MM.1S (cell line): ENCODE measurements at regions not wholly inside any gene's neighbourhood (a gene's known extent, or its start where the extent isn't known, plus 50 kb on each side); places are given as distances from the start of the nearest gene placed in this dataset.

Experiments used
- DNase-seq: peaks from one replicate; pipeline ENCODE4 v3.0.0-alpha.2; 2015
- H2AFZ ChIP-seq: fragments of 300-600 bp; sonication (generic); 2 replicates; pipeline ENCODE4 v1.6.0; 2016; ENCODE audit warnings: antibody characterized with exemption, low read length
- H3F3A ChIP-seq: fragments of 300-600 bp; sonication (generic); 2 replicates; pipeline ENCODE4 v1.6.1; 2016; ENCODE audit warnings: mild to moderate bottlenecking, antibody characterized with exemption, low read length, moderate library complexity, mixed read lengths; ENCODE audit not compliant: insufficient read depth
- H3K27ac ChIP-seq: fragments of 300-600 bp; sonication (generic); 2 replicates; pipeline ENCODE4 v1.5.1; 2016; ENCODE audit warnings: mild to moderate bottlenecking, low read length
- H3K27me3 ChIP-seq: fragments of 300-600 bp; sonication (generic); replicated peaks from 2 replicates; pipeline ENCODE4 v1.6.0; 2016; ENCODE audit warnings: low read length; ENCODE audit not compliant: insufficient read depth
- H3K36me3 ChIP-seq: fragments of 300-600 bp; sonication (generic); replicated peaks from 2 replicates; pipeline ENCODE4 v1.6.1; 2016; ENCODE audit warnings: mild to moderate bottlenecking, low read length, mixed read lengths; ENCODE audit not compliant: insufficient read depth
- H3K4me1 ChIP-seq: fragments of 300-600 bp; sonication (generic); 2 replicates; pipeline ENCODE4 v1.6.1; 2016; ENCODE audit warnings: low read length, mixed read lengths
- H3K4me2 ChIP-seq: fragments of 300-600 bp; sonication (generic); 2 replicates; pipeline ENCODE4 v1.6.0; 2016; ENCODE audit warnings: low read depth, low read length
- H3K4me3 ChIP-seq: fragments of 300-600 bp; sonication (generic); 2 replicates; pipeline ENCODE4 v1.5.1; 2016; ENCODE audit warnings: low read length, mixed read lengths
- H3K79me2 ChIP-seq: fragments of 300-600 bp; sonication (generic); 2 replicates; pipeline ENCODE4 v1.6.1; 2016; ENCODE audit warnings: mixed run types, low read length, mixed read lengths
- H3K9ac ChIP-seq: fragments of 300-600 bp; sonication (generic); 2 replicates; pipeline ENCODE4 v1.6.1; 2016; ENCODE audit warnings: low read length, mixed read lengths
- H3K9me2 ChIP-seq: fragments of 300-600 bp; sonication (generic); replicated peaks from 2 replicates; pipeline ENCODE4 v1.6.1; 2016; ENCODE audit warnings: mild to moderate bottlenecking, low read length, mixed read lengths; ENCODE audit not compliant: insufficient read depth
- H3K9me3 ChIP-seq: fragments of 300-600 bp; sonication (generic); replicated peaks from 2 replicates; pipeline ENCODE4 v1.6.1; 2016; ENCODE audit warnings: mild to moderate bottlenecking, low read length, mixed read lengths; ENCODE audit not compliant: insufficient read depth
- H4K20me1 ChIP-seq: fragments of 300-600 bp; sonication (generic); 2 replicates; pipeline ENCODE4 v1.6.1; 2016; ENCODE audit warnings: mild to moderate bottlenecking, low read length, moderate library complexity, mixed read lengths; ENCODE audit not compliant: insufficient read depth
- CTCF ChIP-seq: fragments of 300-600 bp; sonication (generic); IDR thresholded peaks from 2 replicates; pipeline ENCODE4 v1.5.1; 2016; ENCODE audit warnings: antibody characterized with exemption, low read length, mixed read lengths
- EZH2 ChIP-seq: fragments of 300-600 bp; sonication (generic); optimal IDR thresholded peaks from 2 replicates; pipeline ENCODE3; 2017; ENCODE audit warnings: low read depth, mild to moderate bottlenecking, antibody characterized with exemption, low read length, mixed read lengths
- EZH2phosphoT487 ChIP-seq: fragments of 300-600 bp; sonication (generic); IDR thresholded peaks from 2 replicates; pipeline ENCODE4 v1.6.1; 2018; ENCODE audit warnings: antibody characterized with exemption, low read length

- Histone ChIP-seq H3K9ac (no peak overlapping the region), H3K4me1 (no peaks in the 10 kb centered on the region), H3K27me3 (no peaks in the 10 kb centered on the region), H3K9me2 (no peaks in the 10 kb centered on the region), H3F3A (no peaks in the 10 kb centered on the region), H3K4me2 (no peak overlapping the region), H2AFZ (no peak overlapping the region), H3K4me3 (no peak overlapping the region), H3K36me3 (no peaks in the 10 kb centered on the region), H3K27ac (no peak overlapping the region), H4K20me1 (no peaks in the 10 kb centered on the region), H3K79me2 (no peaks in the 10 kb centered on the region), H3K9me3 (no peaks in the 10 kb centered on the region)
- DNase-seq, result no peak
- TF ChIP-seq EZH2phosphoT487, result no peak
- no peak for TF ChIP-seq EZH2
- no peak for TF ChIP-seq CTCF
These were observed 485.4 kb downstream of the KCNJ2 start for GRCh38 chr17:70654706-70655105.

GRCh38 chr17:70655176-70655958 is 486.0 kb downstream of the KCNJ2 start:
- Histone ChIP-seq H3K9me3 (no peaks in the 10 kb centered on the region), H3K9me2 (no peaks in the 10 kb centered on the region), H3K36me3 (no peaks in the 10 kb centered on the region), H3K27ac (no peak overlapping the region), H3K27me3 (no peaks in the 10 kb centered on the region), H3K4me3 (no peak overlapping the region), H3K9ac (no peak overlapping the region), H3F3A (no peaks in the 10 kb centered on the region), H2AFZ (no peak overlapping the region), H3K4me1 (no peaks in the 10 kb centered on the region), H3K79me2 (no peaks in the 10 kb centered on the region), H4K20me1 (no peaks in the 10 kb centered on the region), H3K4me2 (no peak overlapping the region)
- DNase-seq, result peak; percentile 33
- TF ChIP-seq EZH2phosphoT487 (no peak), EZH2 (no peak), CTCF (no peak)

- Histone ChIP-seq H3K27me3 (no peaks in the 10 kb centered on the region), H3K9me2 (no peaks in the 10 kb centered on the region), H3K79me2 (no peaks in the 10 kb centered on the region), H3F3A (no peaks in the 10 kb centered on the region), H3K36me3 (no peaks in the 10 kb centered on the region), H2AFZ (no peak overlapping the region), H3K9ac (no peak overlapping the region), H3K4me1 (no peaks in the 10 kb centered on the region), H4K20me1 (no peaks in the 10 kb centered on the region), H3K27ac (no peak overlapping the region), H3K4me2 (no peak overlapping the region), H3K4me3 (no peak overlapping the region), H3K9me3 (no peaks in the 10 kb centered on the region)
- no peak for DNase-seq
- TF ChIP-seq CTCF (no peak), EZH2 (no peak), EZH2phosphoT487 (no peak)
These were observed 489.0 kb downstream of the KCNJ2 start for GRCh38 chr17:70658317-70658716.
